ENCODE measurements at regions not wholly inside any gene's neighbourhood (a gene's known extent, or its start where the extent isn't known, plus 50 kb on each side); places are given as distances from the start of the nearest gene placed in this dataset.

- intact Hi-C loops (cut with DNase I) = no loop called here
- H3K27ac ChIP-seq = no peak overlapping the region
- H3K9me3 ChIP-seq = no peaks in the 10 kb centered on the region
- H3K27me3 ChIP-seq (ENCODE audit: low read depth) = no peaks in the 10 kb centered on the region
- TF ChIP-seq CTCF (IDR thresholded peaks at IDR 0.05) = peak; percentile 35
- H3K36me3 ChIP-seq = no peaks in the 10 kb centered on the region
- H3K4me3 ChIP-seq = no peak overlapping the region
- peak; percentile 86 to 89 for ATAC-seq
- H3K4me1 ChIP-seq = peaks cover 5% of the 10 kb centered on the region
- peak; percentile 58 for DNase-seq
Measured at GRCh38 chr1:185559684-185560331, 174.4 kb upstream of the HMCN1 start.

GRCh38 chr1:185559151-185559550 lies 175.0 kb upstream of the HMCN1 start:
- DNase-seq = no peak
- Histone ChIP-seq H3K27ac (no peak overlapping the region), H3K27me3 (ENCODE audit: low read depth) (no peaks in the 10 kb centered on the region), H3K36me3 (no peaks in the 10 kb centered on the region), H3K9me3 (no peaks in the 10 kb centered on the region), H3K4me3 (no peak overlapping the region), H3K4me1 (peaks cover 5% of the 10 kb centered on the region)
- ATAC-seq = no peak
- no peak for TF ChIP-seq CTCF (IDR thresholded peaks at IDR 0.05)
- intact Hi-C loops (cut with DNase I) = no loop called here

- Histone ChIP-seq H3K9me3 (no peaks in the 10 kb centered on the region), H3K27me3 (ENCODE audit: low read depth) (no peaks in the 10 kb centered on the region), H3K4me3 (no peak overlapping the region), H3K36me3 (no peaks in the 10 kb centered on the region), H3K4me1 (peaks cover 5% of the 10 kb centered on the region), H3K27ac (no peak overlapping the region)
- intact Hi-C loops (cut with DNase I) = no loop called here
- ATAC-seq (no peak), DNase-seq (no peak)
- TF ChIP-seq CTCF (IDR thresholded peaks at IDR 0.05) = no peak
Measured at GRCh38 chr1:185556561-185556960, 177.6 kb upstream of the HMCN1 start.

GRCh38 chr1:185555743-185556142 lies 178.4 kb upstream of the HMCN1 start:
- Histone ChIP-seq H3K4me3 (no peak overlapping the region), H3K9me3 (no peaks in the 10 kb centered on the region), H3K27me3 (ENCODE audit: low read depth) (no peaks in the 10 kb centered on the region), H3K4me1 (peaks cover 5% of the 10 kb centered on the region), H3K36me3 (no peaks in the 10 kb centered on the region), H3K27ac (no peak overlapping the region)
- DNase-seq (no peak), ATAC-seq (no peak)
- intact Hi-C loops (cut with DNase I) = no loop called here
- TF ChIP-seq CTCF (IDR thresholded peaks at IDR 0.05) = no peak

- intact Hi-C loops (cut with DNase I) = no loop called here
- ATAC-seq = peak; percentile 53 to 59
- Histone ChIP-seq H3K27me3 (ENCODE audit: low read depth) (no peaks in the 10 kb centered on the region), H3K27ac (no peak overlapping the region), H3K9me3 (no peaks in the 10 kb centered on the region), H3K36me3 (no peaks in the 10 kb centered on the region), H3K4me3 (no peak overlapping the region), H3K4me1 (no peaks in the 10 kb centered on the region)
- DNase-seq = peak; percentile 73
- TF ChIP-seq CTCF (IDR thresholded peaks at IDR 0.05) = no peak
Measured at GRCh38 chr1:185551008-185551407, 183.2 kb upstream of the HMCN1 start.

Data from lower lobe of right lung (tissue), 2 donors.